ENCODE measurements at regions not wholly inside any gene's neighbourhood (a gene's known extent, or its start where the extent isn't known, plus 50 kb on each side); places are given as distances from the start of the nearest gene placed in this dataset.

GRCh38 chr2:114160263-114160981, 270.5 kb downstream of the ACTR3 start (continued):
- TF ChIP-seq ZNF543 (CRISPR knock-in tag; IDR thresholded peaks at IDR 0.05) (no peak), ATF6 (CRISPR knock-in tag; conservative IDR thresholded peaks at IDR 0.05) (no peak), ZNF546 (CRISPR knock-in tag; conservative IDR thresholded peaks at IDR 0.05) (no peak), ZNF678 (CRISPR knock-in tag; IDR thresholded peaks at IDR 0.05) (no peak), ZBTB20 (CRISPR knock-in tag; IDR thresholded peaks at IDR 0.05; ENCODE audit: borderline replicate concordance, low read depth) (peak; percentile 34; the same call in 1 of the 2 replicates), HOXA9 (CRISPR knock-in tag; IDR thresholded peaks at IDR 0.05; ENCODE audit: borderline replicate concordance) (no peak), NKX3-1 (CRISPR knock-in tag; IDR thresholded peaks at IDR 0.05) (no peak), ZNF691 (CRISPR knock-in tag; IDR thresholded peaks at IDR 0.05; ENCODE audit: borderline replicate concordance, low read depth) (no peak), ETV5 (CRISPR knock-in tag; IDR thresholded peaks at IDR 0.05; ENCODE audit: borderline replicate concordance) (no peak), ATF2 (CRISPR knock-in tag; IDR thresholded peaks at IDR 0.05) (0 out of 2 replicates have a peak, but pooled peaks have one; percentile 44), FOXK2 (IDR thresholded peaks at IDR 0.05) (no peak), SYNCRIP (IDR thresholded peaks at IDR 0.05; ENCODE audit: insufficient read depth, low read depth, low read length) (no peak), ZFAT (CRISPR knock-in tag; conservative IDR thresholded peaks at IDR 0.05) (no peak), IRF2 (CRISPR knock-in tag; IDR thresholded peaks at IDR 0.05) (peak; percentile 49; the same call in 1 of the 2 replicates), NPAS2 (CRISPR knock-in tag; IDR thresholded peaks at IDR 0.05; ENCODE audit: borderline replicate concordance) (no peak), NFATC3 (CRISPR knock-in tag; IDR thresholded peaks at IDR 0.05) (no peak), CHD4 (IDR thresholded peaks at IDR 0.05; ENCODE audit: borderline replicate concordance, low read length) (no peak), YY1 (IDR thresholded peaks at IDR 0.05; ENCODE audit: insufficient read depth, insufficient replicate concordance, low read depth, low read length) (no peak), ZNF569 (CRISPR knock-in tag; IDR thresholded peaks at IDR 0.05; ENCODE audit: borderline replicate concordance) (no peak), LRRFIP1 (CRISPR knock-in tag; conservative IDR thresholded peaks at IDR 0.05) (no peak), MBNL3 (CRISPR knock-in tag; conservative IDR thresholded peaks at IDR 0.05) (no peak), ELF1 (CRISPR knock-in tag; IDR thresholded peaks at IDR 0.05) (no peak), ZNF589 (CRISPR knock-in tag; conservative IDR thresholded peaks at IDR 0.05) (no peak), NCOA5 (CRISPR knock-in tag; IDR thresholded peaks at IDR 0.05) (no peak)
